GM21360 (cell line): ENCODE measurements at regions not wholly inside any gene's neighbourhood (a gene's known extent, or its start where the extent isn't known, plus 50 kb on each side); places are given as distances from the start of the nearest gene placed in this dataset.

Experiments
- ATAC-seq: cut with Tn5 transposase; IDR thresholded peaks from one replicate; pipeline ENCODE4 v1.9.1; 2021; ENCODE audit warnings: mild to moderate bottlenecking, moderate library complexity; ENCODE audit not compliant: unreplicated experiment

- no peak for ATAC-seq
Observed at GRCh38 chr17:79142375-79142774, 67.8 kb downstream of the ENGASE start.

- no peak for ATAC-seq
Observed at GRCh38 chr17:79141578-79142355, 67.1 kb downstream of the ENGASE start.

- ATAC-seq, result no peak
Observed at GRCh38 chr17:79138826-79139225, 64.2 kb downstream of the ENGASE start.

- no peak for ATAC-seq
Observed at GRCh38 chr17:79137789-79138165, 63.2 kb downstream of the ENGASE start.

- no peak for ATAC-seq
Observed at GRCh38 chr17:79137015-79137788, 62.6 kb downstream of the ENGASE start.

GRCh38 chr17:79136596-79136995 lies 62.0 kb downstream of the ENGASE start:
- ATAC-seq, result no peak
